LNCAP (cell line): ENCODE measurements at regions not wholly inside any gene's neighbourhood (a gene's known extent, or its start where the extent isn't known, plus 50 kb on each side); places are given as distances from the start of the nearest gene placed in this dataset.

Experiments used
- CTCF ChIP-seq: fragments of 450-650 bp; IDR thresholded peaks from 2 replicates; pipeline ENCODE4 v1.5.1; 2017; ENCODE audit warnings: mild to moderate bottlenecking

- no peak for TF ChIP-seq CTCF
These were observed 54.5 kb upstream of the C4orf54 start for GRCh38 chr4:99712099-99712498.

- TF ChIP-seq CTCF, result no peak
These were observed 54.0 kb upstream of the C4orf54 start for GRCh38 chr4:99711657-99712056.

GRCh38 chr4:99710681-99711345, 53.2 kb upstream of the C4orf54 start:
- TF ChIP-seq CTCF, result no peak

GRCh38 chr4:99710020-99710419, 52.4 kb upstream of the C4orf54 start:
- no peak for TF ChIP-seq CTCF

- no peak for TF ChIP-seq CTCF
These were observed 50.9 kb upstream of the C4orf54 start for GRCh38 chr4:99708551-99708950.
